HG02938 (cell line): ENCODE measurements at regions not wholly inside any gene's neighbourhood (a gene's known extent, or its start where the extent isn't known, plus 50 kb on each side); places are given as distances from the start of the nearest gene placed in this dataset.

Experiments used
- ATAC-seq: cut with Tn5 transposase; IDR thresholded peaks from one replicate; pipeline ENCODE4 v1.9.1; 2021; ENCODE audit warnings: mild to moderate bottlenecking, moderate library complexity; ENCODE audit not compliant: unreplicated experiment

- ATAC-seq: no peak
Measured at GRCh38 chr16:13291591-13292333, 390.4 kb downstream of the SHISA9 start.

DNA sequence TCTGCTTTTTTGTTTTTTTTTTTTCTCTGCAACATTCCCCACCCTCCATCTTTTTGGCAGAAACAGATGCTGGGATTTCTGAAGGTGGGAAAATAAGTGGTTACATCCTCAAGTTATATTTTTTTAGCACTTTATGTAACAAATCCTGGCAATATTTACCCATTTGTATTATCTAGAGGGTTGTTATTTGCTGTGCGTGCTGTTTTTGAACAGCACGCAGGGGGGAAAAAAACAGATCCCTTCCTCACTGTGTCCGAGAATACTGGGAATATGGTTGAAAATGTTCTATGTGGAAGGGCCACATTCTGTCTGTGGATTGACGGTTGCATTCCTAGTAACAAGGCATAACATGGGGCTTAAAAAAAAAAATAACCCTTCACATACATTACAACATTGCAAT, 394.8 kb downstream of the SHISA9 start:
- no peak for ATAC-seq

- ATAC-seq: no peak
Measured at GRCh38 chr16:13298666-13299065, 397.3 kb downstream of the SHISA9 start.

DNA sequence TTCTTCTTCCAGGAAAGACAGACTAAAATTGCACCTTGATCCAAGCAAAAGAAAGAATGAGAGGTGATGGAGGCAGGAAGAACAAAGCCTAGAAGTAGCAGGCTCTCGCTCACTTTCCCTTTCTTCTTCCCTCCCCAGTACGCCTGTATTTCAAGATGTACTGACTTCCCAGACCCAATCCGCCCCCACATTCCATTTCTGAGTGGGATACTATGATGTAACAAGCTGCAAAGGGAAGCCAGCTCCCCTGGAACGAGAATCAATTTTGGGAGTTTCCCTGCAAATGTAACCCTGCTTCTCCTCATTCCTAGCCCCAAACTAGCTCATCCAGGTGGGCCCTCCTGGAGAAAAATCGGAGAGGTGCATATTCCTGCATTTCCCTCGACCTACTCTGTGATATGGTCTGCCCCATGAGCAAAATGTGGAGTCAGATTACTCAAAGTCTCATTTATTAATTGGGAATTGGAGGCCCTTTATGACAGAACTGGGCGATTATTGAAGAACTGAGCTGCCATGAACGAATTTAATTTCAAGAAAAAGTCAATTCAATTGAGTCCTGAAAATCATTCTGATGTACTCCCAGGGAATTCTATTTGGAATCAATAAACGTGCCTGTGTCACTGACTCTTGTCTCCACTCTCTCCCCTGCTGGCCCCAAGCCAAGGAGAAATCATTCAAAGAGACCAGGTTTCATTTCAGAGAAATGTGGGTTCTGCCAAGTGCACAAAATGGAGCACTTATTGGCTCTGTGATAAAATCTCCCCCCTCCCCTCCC, 398.9 kb downstream of the SHISA9 start:
- no peak for ATAC-seq

DNA sequence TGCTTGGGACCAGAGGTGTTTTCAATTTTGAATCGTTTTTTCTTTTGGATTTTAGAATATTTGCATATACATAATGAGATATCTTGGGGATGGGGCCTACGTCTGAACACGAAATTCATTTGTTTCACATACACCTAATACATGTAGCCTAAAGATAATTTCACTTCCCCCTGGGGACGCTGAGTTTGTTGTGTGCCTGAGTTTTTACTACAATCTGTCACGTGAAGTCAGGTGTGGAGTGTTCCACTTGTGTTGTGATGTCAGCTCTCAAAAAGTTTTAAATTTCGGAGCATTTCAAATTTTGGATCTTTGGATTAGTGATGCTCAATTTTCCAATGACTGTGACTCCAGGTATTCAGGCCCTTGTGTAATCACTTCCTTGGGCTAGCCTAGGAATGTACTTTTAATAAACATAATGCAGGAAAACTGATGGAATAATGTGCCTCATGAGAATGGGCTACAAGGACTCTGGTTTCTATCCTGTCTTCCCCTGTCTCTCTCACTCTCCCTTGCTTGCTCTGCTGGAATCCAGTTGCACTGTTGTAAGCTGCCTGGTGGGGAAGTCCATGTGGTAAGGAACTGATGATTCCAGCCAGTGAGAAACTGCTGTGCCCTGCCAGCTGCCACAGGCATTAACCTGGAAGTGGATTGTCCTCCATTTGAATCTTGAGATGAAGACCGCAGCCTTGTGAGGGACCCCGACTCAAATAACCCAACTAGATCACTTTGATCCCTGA, 403.8 kb downstream of the SHISA9 start:
- no peak for ATAC-seq

GRCh38 chr16:13306161-13306995, 405.0 kb downstream of the SHISA9 start:
- ATAC-seq: no peak

DNA sequence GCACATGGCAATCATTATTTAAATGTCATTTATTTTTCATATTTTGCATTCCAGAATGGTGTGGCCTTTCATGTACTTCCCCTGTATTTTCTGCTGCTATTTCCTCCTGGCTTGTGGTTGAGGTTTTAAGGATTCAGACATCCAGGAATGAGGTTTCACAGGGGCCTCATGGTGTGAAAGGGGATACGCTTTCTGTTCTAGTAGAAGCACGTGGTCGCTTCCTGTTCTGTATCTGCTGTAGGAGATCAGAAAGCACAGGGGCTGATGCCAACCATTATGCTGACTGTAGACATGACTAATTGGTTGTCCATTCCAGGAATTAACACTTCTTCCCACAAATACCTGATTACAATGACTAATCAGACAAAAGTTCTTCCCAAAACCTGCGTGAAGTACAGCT, 405.9 kb downstream of the SHISA9 start:
- ATAC-seq: no peak

GRCh38 chr16:13307851-13308250, 406.5 kb downstream of the SHISA9 start:
- no peak for ATAC-seq

DNA sequence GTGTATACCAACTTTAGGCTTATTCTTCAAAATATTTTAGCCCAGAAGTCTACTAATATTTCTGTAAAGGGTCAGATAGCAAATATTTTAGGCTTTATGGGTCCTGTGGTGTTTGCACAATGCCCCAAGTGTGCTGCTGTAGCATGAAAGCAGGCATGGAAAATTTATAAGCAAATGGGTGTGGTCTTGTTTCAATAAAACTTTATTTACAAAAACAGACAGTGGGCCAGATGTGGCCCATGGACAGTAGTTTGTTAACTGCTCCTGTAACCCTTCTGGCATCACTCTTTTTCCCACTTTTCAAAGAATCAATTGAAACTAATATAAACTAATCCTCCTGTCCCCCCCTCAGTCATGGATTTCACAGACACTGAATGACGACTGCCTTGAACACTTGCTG, 410.7 kb downstream of the SHISA9 start:
- ATAC-seq: no peak

DNA sequence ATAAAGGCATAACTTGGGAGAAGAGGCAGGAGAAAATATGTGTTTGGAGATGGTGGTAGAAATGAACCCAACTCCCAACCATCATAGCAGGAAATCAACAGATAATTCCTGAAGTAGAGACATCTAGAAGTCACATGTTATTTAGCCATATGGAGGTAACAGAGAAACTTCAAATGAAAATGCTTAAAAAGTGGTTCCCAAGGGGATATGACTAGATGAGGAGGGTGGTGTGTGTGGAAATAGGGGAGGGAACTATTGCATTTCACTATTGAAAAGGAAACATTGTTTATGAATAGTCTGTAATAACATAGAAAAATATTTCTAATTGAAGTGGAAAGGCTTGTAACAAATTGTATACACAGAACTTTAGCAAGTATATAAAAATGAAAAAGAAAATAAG, 412.0 kb downstream of the SHISA9 start:
- ATAC-seq: no peak

DNA sequence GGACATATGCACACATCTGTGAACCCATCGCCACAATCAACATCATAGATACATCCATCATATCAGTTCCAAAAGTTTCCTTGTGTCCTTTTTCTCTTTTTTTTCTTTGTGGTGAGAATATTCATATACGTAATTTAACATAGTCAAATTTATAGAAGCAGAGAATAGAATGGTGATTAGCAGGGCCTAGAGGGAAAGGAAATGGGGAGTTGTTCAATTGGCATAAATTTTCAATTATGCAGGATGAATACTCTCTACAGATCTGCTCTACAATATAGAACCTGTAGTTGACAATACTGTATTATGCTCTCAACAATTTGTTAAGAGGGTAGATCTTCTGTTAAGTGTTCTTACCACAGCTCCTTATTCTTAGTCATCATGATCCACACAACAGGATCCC, 413.2 kb downstream of the SHISA9 start:
- no peak for ATAC-seq

DNA sequence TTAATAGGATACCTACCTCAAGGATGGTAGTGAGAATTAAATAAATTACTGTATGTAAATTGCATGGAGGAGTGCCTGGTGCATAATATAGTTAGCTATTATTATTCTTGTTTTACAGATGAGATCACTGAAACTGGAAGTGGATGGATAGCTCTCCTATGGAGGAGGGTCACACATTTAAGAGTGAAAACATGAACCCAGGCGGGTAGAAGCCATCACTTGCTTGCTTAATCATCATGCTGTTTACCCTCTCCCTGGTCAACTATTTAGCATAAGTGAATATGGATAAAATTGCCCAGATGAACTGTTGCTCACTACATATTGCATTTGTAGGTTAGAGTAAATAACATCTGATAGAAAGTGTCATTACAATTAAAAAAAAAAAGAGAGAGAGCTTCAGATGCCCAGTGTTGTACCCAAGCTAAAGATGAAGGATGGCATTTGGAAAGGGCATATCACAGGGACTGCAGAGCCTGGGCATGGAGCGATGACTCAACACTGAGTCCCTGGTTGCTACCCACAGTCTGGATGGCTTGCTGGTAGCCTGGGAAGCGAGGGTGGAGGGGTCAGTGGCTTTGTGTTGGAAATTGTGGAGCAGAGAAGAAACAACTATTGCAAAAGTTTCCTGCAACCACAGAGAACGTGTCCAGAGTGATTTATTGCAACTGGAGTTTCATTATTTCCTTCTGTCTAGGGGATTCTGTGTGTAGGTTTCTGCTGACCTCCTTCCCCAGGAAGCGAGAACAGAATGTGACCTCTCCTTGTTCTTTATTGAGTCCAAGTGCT, 414.4 kb downstream of the SHISA9 start:
- ATAC-seq: no peak

DNA sequence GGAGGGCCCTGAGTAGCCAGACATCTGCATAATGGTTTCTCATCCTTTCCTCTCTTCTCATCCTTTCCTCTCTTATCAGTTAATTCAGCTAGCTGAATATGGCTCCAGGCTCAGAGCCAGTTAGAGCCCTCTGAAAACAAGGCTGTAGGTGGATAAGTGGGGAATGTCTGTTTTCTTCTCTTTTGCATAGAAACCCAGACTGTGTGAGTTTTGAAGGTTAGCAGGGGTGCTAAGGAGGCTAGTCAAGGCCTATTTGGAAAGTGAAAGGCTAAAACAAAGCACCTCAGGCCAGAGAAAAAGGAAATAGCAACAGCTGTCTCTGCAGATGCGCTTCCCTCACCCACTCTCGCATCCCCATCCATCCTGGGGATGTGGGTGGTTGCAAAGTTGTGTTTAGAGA, 420.9 kb downstream of the SHISA9 start:
- ATAC-seq: no peak

DNA sequence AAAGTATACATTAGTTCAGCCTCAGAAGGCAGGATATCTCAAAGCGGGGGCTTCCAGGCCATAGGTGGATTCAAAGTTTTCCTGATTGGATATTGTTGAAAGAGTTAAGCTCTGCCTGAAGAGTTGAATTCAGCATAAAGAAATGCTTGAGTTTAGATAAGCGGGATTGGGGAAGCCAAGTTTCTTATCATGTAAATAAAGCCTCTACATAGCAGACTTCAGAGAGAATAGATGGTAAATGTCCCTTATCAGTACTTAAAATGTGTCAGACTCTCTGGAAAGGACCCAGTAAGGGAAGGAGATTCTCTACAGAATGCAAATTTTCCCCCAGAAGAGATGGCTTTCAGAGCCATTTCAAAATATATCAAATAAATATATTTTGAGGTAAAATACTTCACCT, 423.5 kb downstream of the SHISA9 start:
- ATAC-seq: no peak

DNA sequence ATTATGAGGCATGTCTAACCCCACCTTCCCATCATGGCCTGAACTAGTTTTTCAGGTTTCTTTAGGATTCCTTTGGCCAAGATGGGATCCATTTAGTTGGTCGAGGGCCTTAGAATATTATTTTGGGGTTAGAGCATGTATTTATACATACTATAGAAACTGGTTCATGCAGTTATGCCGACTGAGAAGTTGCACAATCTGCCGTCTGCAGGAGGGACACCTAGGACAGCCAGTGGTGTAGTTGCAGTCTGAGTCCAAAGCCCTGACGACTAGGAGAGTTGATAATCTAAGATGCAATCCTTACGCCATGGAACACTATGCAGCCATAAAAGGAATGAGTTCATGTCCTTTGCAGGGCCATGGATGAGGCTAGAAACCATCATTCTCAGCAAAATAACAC, 424.0 kb downstream of the SHISA9 start:
- no peak for ATAC-seq

DNA sequence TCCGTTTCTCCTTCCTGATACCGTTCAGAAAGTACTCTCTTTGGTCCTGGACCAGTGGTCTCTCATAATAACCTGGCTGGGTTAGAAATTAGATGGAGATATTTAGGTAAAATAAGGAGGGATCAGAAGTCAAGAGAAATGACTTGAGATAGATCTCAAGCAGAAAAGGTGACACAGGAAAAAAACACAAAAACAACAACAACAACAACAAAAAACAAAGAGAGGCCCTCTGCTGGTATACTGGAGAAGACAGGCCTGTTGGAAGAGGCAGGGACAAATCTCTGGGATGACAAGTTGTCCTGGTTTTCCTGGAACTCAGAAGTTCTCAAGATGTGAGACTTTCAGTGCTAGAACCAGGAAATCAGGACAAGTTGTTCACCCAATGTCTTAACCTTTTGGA, 430.5 kb downstream of the SHISA9 start:
- no peak for ATAC-seq

DNA sequence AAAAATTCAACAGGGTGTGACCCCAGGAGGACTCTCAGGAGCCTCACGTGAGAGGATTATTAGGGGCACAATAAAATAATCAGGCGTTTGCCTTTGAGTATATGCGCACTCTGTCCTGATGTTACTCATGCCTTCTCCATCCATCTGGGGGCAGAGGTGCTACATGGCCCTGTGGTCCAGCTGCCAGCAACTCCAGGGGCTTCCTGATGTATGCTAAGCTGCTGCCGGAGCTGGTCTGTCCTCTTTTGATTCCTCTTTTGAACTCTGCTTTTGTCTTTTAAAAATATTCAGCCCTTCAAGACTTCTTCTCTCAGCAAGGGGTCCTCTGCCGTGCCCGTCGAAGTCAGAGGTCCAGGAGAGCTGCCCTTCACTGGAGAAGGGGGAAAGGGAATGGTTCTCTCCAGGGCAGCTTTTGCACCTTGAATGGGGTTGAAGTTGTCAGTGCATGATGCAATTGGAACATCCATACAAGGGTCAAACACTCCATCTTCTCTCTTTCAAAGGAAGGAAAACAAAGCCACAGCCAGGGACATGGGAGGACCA, 431.4 kb downstream of the SHISA9 start:
- no peak for ATAC-seq

DNA sequence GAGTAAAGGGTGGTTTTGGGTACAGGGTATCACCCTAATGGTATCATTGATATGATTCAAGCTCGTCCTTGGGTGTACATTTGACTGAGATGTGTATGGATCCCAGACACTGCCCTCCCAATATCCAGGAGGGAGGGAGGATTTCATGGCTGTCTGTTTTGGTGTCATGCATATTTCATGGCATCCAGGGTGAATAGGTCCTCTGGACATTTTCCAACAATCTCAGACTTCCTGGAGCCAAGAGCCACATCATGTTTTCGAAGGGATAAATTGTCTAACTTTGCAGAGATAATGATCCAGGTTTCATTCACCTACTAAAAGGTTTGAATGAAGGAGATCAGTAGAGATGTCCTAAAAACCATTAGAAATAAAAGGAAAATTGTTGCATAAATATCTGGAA, 431.9 kb downstream of the SHISA9 start:
- ATAC-seq: no peak

- ATAC-seq: no peak
Measured at GRCh38 chr16:13335879-13336278, 434.5 kb downstream of the SHISA9 start.

GRCh38 chr16:13336335-13336734, 434.9 kb downstream of the SHISA9 start:
- no peak for ATAC-seq
